ENCODE measurements at regions not wholly inside any gene's neighbourhood (a gene's known extent, or its start where the extent isn't known, plus 50 kb on each side); places are given as distances from the start of the nearest gene placed in this dataset.

DNA sequence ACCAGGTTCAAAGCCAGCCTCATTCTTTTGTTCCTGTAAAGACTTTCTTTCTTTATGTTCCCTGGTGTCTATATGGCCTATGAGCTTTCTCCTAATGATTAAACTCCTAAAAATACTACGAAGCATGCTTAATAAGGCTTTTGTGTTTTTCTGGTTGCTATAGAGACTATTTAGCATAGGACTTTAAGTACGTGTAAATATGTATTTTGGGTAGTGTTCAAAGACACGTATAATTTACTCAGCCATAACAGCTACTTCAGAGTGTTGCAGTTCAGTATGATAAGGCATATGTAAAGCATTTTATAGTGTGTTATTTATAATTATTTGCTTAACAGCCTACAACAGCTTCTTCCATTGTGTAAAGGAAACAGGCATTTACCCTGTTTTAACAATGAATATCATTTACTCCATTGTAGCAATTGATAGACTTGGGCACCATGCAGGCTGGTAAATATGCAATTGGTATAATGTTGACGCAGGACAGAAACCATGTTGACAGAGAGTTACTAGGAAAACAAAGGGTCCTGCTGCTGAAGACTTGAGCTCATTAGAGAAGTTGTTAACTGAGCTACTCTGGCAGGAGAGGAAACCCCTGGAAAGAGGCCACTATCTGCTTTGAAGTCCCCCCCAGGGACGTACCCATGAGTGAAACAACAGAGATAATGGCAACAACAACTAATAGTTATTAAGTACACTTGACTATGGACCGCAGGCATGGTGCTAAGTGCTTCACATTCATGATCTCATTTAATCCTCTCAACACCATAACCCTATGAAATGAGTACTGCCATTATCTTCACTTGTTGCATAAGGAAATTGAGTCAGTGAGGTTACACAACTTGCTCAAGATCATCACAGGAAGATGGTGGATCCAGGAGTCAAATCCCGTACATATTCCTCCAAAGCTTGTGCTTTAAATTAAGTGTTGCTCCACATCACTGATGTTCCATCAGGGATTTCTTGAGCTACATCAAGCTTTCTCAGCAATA lies 342.2 kb upstream of the DYNLRB2 start:
- no peak for TF ChIP-seq EZH2 (IDR thresholded peaks at IDR 0.05)
- no peak for TF ChIP-seq POLR2AphosphoS5 (IDR thresholded peaks at IDR 0.05; ENCODE audit: borderline replicate concordance, low read depth, low read length)
